ACHN (cell line): ENCODE measurements at regions not wholly inside any gene's neighbourhood (a gene's known extent, or its start where the extent isn't known, plus 50 kb on each side); places are given as distances from the start of the nearest gene placed in this dataset.
"Not testable (repeated sequence)": the region's sequence is repeated elsewhere in the genome, so short reads cannot be mapped to it uniquely, and the experiment has no call there.

ENCODE experiments used
- DNase-seq: peaks from one replicate; pipeline ENCODE4 v3.0.0-alpha.2; 2015
- in situ Hi-C: cut with HindIII; loops from 2 replicates; pipeline ENCODE4 v1.10.0; 2017; ENCODE audit warnings: low sequenced_read_pairs, low pct_ligation_motif_present, low pct_unique_long_range_greater_than_20kb

DNA sequence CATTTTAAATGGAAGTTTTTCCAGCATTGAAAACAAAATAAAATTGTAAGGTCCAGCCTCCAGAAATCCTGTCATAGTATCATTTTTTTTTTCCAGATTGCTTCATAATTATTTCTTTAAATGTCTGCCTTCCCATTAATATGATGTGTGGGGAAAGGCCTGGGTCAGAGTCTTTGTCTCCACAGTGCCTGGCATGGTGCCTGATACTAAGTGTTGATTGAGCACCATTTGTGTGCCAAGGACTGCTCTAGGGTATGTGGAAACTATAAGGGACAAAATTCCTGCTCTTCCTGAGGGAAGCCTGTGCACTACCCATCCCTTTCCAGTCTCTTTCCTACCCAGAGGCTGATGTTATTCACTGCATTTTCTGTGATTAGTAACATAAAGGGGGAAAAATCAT, 53.1 kb upstream of the BEND4 start:
- in situ Hi-C loops = no loop called here
- DNase-seq = no peak

DNA sequence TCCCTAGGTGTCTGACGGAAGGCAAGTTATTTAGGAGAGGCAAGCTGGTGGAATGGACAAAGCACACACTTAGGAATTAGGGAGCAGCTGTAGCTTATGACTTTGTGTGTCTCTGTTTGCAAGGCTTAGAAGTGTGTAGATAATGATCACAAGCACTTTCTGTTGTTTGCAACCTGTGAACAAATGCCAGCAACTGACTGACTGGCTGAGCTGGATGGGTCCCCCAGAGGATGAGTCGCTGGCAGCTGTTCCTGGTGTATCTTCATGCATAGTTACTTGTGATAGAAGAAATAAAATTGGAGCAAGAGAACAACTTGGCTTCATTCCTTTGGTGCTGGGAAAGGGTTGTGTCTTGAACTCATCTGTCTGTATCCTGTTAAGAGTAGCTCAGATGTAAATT, 64.2 kb upstream of the BEND4 start:
- in situ Hi-C loops = no loop called here
- no peak for DNase-seq

DNA sequence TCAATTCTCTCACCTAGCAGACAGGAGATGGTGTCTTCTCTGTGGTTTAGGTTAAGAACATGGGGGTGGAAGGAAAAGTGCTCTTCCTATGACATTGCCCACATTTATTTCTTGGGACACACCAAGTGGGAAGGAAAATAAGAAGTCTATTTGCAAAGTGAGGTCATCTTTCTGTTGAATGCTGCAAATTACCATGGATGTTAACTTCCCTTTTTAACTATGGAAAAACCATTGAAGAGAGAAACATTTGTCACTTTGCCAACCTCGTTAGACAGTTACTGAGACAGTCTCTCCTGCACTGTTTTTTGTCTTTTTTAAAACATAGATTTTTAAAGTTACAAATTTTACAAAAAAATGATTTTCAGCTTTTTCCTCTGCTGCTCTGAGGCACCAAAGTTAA, 72.8 kb upstream of the BEND4 start:
- in situ Hi-C loops = no loop called here
- no peak for DNase-seq

DNA sequence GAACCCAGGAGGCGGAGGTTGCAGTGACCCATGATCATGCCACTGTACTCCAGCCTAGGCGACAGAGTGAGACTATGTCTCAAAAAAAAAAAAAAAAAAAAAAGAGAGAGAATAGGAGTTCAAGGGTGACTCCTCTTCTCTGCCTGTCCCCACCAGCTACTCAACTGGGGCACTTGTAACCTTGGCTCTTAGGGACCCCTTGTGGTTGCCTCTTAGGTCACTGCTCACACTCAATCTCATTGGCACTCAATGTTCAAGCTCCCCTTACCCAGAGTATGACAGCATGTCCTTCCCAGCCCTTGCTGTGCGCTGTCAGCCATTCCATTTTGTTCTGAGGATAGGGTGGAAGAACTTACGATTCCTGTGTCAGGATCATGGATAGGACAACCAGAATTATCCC, 82.4 kb upstream of the BEND4 start:
- in situ Hi-C loops = no loop called here
- no peak for DNase-seq

DNA sequence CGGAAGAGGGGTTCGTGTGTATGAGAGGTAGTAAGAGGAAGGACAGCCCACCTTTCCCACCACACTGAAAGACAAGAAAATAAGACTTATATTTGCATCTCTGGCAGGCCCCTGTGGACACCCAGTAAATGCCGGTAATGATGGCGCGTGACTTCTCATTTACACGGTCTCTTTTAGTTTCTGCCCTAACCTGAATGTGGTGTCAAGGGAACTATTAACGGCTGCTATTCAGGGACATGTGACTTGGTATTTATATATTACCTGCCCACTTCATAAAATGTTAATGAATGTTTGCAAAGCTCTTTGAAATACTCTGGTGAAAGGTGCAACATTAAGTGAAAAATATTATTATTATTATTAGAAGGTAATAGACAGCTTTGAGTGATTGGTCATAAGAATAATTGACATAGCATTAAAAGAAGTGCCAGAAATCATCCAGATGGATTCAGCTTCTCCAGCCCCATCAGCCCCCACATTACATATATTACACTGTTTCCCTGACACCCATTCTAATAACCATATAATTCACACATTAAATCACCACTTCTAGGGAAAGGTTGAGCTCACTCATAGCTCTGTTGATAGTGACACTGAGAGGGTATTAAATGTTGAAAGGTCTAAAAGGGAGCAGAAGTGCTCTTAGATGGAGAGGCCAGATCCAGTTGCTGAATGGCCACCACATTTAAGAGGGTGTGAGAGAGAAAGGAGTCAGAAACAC, 83.0 kb upstream of the BEND4 start:
- in situ Hi-C loops = no loop called here
- no peak for DNase-seq

DNA sequence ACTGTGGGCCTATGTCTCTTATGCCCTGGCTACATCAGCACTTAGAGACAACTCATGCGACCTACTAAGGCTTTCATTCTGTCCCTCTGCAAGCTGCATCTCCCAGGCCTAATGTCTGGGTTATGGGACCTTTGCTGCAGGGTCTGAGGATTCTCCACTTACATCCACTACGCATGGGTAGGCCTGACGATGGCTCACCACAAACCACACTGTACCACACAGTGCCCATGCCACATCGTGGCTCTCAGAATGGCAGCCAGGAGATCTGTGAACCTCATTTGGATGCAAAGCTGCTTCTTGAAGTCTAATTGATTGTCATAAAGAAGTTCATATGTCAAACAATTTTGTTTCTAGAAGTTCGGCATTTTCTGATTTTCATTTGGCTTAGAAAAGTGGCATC, 84.6 kb upstream of the BEND4 start:
- DNase-seq = no peak
- in situ Hi-C loops = no loop called here

DNA sequence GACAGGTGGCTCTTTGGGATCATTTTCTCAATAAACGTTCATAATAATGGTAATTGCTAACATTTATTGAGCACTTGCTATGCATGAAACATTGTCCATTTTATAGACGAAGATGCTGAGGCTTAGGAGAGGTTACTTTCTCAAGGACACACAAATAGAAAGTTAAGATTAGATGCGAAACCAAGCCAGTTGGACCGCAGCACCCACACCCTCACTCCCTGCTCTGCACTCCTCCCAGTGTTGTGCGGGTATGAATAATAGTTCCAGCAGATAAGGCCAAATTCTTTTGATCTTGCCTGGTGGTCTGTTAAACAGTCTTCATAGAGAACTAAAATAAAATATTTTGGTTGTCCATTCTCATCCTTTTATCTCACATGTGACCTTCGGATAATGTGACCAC, 85.0 kb upstream of the BEND4 start:
- DNase-seq = no peak
- in situ Hi-C loops = no loop called here

DNA sequence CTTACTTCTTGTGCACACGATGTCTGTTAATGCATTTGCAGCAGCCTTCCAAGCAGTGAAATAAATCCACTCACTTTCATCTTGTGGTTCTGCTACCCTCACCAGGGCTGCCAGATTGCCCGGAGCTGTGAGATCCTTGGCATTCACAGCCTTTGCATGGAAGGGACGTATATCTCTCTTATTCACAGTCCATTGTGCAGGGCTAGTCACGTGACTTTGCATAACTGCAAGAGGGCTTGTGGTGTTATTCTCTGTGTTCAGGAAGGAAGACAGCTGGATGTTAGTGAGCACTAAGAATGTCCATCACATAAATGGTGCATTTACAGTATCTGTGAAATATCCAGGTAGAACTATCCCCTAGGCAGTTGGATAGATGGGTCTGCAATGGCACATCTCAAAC, 96.5 kb upstream of the BEND4 start:
- in situ Hi-C loops = no loop called here
- no peak for DNase-seq

DNA sequence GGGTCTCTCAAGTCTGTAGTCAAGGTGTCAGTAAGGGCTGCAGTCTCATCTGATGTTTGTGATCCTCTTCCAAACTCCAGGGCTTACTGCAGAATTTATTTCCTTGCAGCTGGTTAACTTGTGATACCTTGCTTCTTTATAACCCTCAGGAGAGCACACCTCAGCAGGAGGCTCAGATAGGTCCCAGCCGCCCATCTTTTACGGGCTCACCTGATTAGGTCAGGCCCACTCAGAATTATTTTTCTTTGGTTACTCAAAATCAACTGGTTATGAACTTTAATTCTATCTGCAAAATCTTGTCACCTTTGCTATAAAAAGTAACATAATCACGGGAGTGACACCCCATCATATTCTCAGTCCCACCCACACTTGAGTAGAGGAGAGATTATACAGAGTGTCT, 99.9 kb upstream of the BEND4 start:
- DNase-seq = no peak
- in situ Hi-C loops = no loop called here

DNA sequence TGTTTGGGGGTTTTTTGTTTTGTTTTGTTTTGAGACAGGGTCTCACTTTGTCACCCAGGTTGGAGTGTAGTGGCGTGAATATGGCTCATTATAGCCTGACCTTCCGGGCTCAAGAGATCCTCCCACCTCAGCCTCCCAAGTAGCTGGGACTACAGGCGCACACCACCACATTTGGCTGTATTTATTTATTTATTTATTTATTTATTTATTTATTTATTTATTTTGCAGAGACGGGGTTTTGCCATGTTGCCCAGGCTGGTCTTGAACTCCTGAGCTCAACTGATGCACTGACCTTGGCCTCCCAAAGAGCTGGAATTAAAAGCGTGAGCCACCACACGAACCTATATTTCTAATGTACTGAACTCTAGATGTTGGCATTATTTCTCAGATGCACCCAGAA, 105.2 kb upstream of the BEND4 start:
- DNase-seq, in situ Hi-C loops: not testable (repeated sequence)

DNA sequence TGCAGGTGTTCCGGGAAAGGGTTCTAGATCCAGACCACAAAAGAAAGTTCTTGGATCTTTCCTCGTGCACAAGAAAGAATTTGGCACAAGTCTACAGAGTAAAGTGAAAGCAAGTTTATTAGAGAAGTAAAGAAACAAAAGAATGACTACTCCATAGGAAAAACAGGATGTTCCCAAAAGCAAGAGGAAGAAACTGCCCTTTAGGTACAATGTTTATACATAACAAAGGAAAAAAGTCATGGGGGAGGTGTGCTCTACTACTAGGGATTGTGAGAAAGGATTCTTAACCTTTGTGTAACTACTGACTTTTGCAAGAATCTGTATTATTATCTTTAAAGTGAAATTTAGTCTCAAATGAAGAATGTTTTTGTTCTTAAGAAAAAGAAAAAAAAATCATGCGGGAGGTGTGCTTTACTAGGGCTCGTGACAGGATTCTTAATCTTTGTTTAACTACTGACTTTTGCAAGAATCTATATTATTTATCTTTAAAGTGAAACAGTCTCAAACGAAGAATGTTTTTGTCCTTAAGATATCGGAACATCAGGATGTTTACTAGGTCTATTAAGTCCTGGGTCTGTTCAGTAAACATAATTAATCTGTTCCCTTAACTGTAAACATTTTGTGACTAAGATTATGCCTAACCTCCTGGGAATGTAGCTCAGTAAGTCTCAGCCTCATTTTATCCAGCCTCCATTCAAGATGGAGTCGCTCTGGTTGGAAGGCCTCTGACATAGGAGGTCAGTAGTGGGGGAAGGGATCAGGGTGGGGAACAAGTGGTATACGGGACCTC, 110.4 kb upstream of the BEND4 start:
- no peak for DNase-seq
- in situ Hi-C loops = no loop called here

DNA sequence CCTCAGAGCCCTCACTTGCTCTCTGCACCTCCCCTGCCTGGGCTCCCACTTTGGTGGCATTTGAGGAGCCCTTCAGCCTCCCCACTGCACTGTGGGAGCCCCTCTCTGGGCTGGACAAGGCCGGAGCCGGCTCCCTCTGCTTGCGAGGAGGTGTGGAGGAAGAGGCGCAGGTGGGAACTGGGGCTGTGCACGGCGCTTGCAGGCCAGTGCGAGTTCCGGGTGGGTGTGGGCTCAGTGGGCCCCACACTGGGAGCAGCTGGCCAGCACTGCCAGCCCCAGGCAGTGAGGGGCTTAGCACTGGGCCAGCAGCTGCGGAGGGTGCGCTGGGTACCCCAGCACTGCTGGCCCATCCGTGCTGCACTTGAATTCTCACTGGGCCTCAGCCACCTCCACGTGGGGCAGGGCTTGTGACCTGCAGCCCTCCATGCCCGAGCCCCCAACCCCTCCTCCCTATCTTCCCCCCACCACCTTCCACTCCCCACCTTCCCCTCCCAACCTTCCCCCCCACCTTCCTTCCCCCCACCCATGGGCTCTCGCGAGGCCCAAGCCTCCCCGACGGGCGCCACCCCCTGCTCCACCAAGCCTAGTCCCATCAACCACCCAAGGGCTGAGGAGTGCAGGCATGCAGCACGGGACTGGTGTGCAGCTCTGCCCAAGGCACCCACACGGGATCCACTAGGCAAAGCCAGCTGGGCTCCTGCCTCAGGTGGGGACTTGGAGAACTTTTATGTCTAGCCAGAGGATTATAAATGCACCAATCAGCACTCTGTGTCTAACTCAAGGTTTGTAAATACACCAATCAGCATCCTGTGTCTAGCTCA, 113.5 kb upstream of the BEND4 start:
- in situ Hi-C loops = no loop called here
- no peak for DNase-seq

DNA sequence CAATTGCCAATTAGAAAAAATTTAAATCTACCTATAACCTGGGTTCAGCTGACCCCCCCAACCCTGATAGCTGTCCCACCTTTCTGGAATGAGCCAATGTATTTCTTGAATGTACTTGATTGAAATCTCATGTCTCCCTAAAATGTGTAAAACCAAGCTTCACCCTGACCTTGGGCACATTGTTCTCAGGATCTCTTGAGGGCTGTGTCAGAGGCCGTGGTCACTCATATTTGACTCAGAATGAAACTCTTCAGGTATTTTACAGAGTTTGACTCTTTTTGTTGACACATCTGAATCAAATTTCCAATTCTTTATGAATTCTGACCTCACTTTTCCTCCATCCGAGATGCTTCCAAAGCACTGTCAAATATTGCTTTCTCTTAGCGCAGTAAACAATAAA, 115.3 kb upstream of the BEND4 start:
- in situ Hi-C loops = no loop called here
- no peak for DNase-seq

DNA sequence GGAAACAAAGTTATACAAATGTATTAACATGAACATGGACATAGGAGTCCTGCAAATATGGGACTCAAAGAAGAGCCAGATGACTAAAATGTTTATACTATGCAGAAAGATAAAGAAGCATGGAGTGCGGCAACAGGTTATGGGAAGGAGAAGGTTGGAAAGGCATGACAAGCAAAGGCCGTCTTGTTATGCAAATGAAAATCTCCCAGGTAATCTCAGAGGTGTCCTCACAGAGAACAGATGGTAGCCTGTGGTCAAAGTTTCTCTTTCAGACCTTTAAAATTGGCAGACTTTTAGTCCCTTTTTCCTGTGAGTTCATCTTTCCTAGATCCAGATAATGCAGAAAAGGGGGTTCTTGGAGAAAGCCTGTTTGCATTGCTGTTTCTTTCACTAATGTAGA, 116.4 kb upstream of the BEND4 start:
- in situ Hi-C loops = no loop called here
- DNase-seq = no peak

DNA sequence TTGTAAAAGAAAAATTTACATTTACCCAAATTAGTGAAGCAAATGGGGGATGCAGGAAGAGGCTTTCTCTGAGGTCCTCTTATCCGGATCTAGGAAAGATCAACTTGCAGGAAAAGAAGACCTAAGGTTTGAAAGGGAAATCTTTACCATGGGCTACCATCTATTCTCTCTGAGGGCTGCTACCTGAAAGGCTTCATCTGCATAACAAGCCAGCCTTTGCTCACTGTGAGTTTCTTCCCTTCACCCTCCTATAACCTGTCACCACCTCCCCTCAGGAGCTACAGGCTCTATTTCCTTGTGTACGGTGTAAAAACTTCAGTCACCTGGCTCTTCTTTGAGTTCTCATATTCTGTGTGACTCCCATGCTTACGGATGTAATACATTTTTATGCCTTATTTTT, 118.6 kb upstream of the BEND4 start:
- DNase-seq = no peak
- in situ Hi-C loops = no loop called here

DNA sequence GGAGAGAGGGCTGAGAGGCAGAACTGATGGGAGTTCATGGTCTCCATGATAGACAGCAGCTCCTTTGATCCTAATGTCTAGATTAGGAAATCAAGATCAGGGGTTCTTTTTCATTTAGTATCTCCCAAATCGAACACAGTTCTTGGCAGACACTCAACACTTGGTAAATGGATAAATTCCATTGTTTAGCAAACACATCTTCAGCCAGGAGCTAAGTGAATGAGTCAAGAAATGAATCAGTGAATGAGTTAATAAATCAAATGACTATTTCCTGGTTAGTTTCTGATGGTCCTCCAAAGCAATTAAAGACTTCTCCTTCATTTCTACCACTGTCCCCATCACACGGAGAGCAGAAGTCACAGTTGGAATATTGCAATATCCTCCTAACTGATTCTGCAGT, 120.0 kb upstream of the SHISA3 start:
- in situ Hi-C loops = no loop called here
- DNase-seq = no peak

DNA sequence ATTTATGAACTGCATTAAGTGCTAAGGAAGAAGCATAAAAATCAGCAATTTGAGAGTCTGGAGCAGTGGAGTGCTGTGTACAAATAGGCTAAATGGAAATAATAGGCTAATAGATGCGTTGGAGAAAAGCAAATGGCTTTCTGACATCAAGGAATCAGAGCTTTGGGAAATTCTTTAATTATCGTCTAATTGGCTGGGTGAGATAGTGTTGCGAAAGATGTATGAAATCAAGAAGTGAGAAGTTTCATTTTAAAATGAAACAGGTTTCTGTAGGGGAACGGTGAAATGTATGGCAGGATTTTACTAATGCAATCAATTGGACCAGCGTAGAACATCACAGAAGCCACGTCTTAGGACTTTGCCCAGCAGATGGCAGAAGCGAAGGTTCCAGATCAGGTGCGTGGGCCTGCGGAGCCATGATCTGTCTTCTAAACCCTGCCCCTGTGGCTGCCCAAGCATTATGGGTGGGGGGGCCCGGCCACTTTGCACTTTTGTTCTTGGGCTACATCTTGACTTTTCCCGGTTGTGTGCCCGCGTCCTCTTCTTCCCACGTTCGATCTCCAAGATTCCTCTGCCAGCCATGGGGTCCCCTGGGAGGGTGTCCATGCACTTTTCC, 118.5 kb upstream of the SHISA3 start:
- in situ Hi-C loops = no loop called here
- DNase-seq = no peak

DNA sequence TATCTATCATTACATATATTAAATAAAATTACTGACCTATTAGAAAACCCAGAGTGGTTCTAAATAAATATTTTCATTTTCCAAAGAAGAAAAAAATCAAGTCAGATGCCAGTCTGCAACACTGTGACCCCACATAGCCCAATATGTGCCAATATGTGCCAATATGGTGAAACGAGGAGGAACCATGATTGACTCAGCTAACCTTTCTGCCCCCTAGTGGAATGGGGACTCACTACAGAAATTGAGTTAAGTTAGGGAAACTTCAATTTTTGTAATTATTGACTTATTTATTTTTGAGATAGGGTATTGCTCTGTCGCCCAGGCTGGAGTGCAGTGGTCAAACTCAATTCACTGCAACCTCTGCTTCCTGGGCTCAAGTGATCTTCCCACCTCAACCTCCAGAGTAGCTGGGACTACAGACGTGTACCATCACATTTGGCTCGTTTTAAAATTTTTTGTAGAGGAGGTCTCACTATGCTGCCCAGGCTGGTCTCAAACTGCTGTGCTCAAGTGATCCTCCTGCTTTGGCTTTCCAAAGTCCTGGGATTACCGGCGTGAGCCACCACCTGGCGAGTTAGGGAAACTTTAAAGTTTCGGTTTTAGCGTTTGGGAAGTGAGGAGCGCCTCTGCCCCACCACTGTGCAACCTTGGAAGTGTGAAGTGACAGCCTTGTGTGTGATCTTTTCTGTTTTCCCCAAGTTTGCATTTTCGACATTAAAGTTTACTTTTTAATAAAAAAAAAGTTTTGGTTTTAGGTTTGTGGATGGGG, 116.8 kb upstream of the SHISA3 start:
- peak; percentile 40 for DNase-seq
- in situ Hi-C loops = no loop called here
